GM12878 (cell line): ENCODE measurements at regions not wholly inside any gene's neighbourhood (a gene's known extent, or its start where the extent isn't known, plus 50 kb on each side); places are given as distances from the start of the nearest gene placed in this dataset.

Experiments used
- ATAC-seq: fragments of 200-7000 bp; cut with Tn5 transposase; 3 replicates; pipeline ENCODE4 v1.9.1; 2020; ENCODE audit warnings: mild to moderate bottlenecking, moderate library complexity
- BruUV-seq: library from RNA; stranded (reverse); fragments of 400-500 nt; replicated peaks from 2 replicates; lab custom pipeline; 2021; lab: Mats Ljungman, UMichigan
- CTCF ChIA-PET: fragments of 300-600 bp; sonication (Branson Sonifier 250); formaldehyde crosslinking; extraction: SDS; loops from one replicate; lab custom pipeline; 2021; ENCODE audit warnings: inconsistent platforms; lab: Yijun Ruan, JAX
- POLR2A ChIA-PET: fragments of 350-600 bp; formaldehyde crosslinking; extraction: SDS; loops from one replicate; lab custom pipeline; 2021; ENCODE audit warnings: inconsistent platforms; lab: Charles Lee
- RAD21 ChIA-PET: fragments of 300-600 bp; sonication (Branson Sonifier 250); formaldehyde crosslinking; loops from one replicate; lab custom pipeline; 2023; ENCODE audit warnings: antibody characterized with exemption; ENCODE audit not compliant: unreplicated experiment; lab: Charles Lee
- SMC1A ChIA-PET: fragments of 300-600 bp; sonication (Branson Sonifier 250); formaldehyde crosslinking; loops from one replicate; lab custom pipeline; 2023; ENCODE audit not compliant: unreplicated experiment, uncharacterized antibody; lab: Charles Lee
- DNase-seq: peaks from one replicate; pipeline ENCODE4 v3.0.0-alpha.2; 2011; ENCODE audit warnings: low read depth, low spot score
- FAIRE-seq: peaks from 3 replicates; lab custom pipeline; 2011; peaks lifted over from hg19 to GRCh38; lab: Jason Lieb, UNC
- H2AFZ ChIP-seq: 2 replicates; pipeline ENCODE4 v1.6.0; 2011; ENCODE audit warnings: low read depth, low read length, control low read depth; ENCODE audit not compliant: control insufficient read depth
- H3K27ac ChIP-seq: 2 replicates; pipeline ENCODE4 v1.5.1; 2011; ENCODE audit warnings: control low read depth; ENCODE audit not compliant: control insufficient read depth, insufficient read depth
- H3K27me3 ChIP-seq, 2 experiments: replicated peaks in 1 of 2; 2 replicates each; pipeline versions ENCODE4 v1.6.0 to v1.6.1; 2011; ENCODE audit warnings: low read length in 1 of 2; ENCODE audit not compliant: control insufficient read depth in 2 of 2, insufficient read depth in 2 of 2
- H3K36me3 ChIP-seq, 2 experiments: 2 replicates each; pipeline ENCODE4 v1.5.1; 2011; ENCODE audit warnings: low read length in 1 of 2; ENCODE audit not compliant: control insufficient read depth in 2 of 2, insufficient read depth in 2 of 2
- H3K4me1 ChIP-seq: 2 replicates; pipeline ENCODE4 v1.6.1; 2011; ENCODE audit warnings: mild to moderate bottlenecking, low read length, moderate library complexity, mixed read lengths; ENCODE audit not compliant: control insufficient read depth, insufficient read depth
- H3K4me2 ChIP-seq: 2 replicates; pipeline ENCODE4 v1.6.0; 2011; ENCODE audit warnings: control low read depth; ENCODE audit not compliant: control insufficient read depth, insufficient read depth
- H3K4me3 ChIP-seq: fragments of 200-600 bp; sonication (generic); 2 replicates; pipeline ENCODE4 v1.5.1; 2016
- H3K79me2 ChIP-seq: 2 replicates; pipeline ENCODE4 v1.6.0; 2011; ENCODE audit warnings: low read length; ENCODE audit not compliant: control insufficient read depth, insufficient read depth
- H3K9ac ChIP-seq: 2 replicates; pipeline ENCODE4 v1.8.0; 2011; ENCODE audit warnings: low read length, control low read depth, mixed read lengths; ENCODE audit not compliant: control insufficient read depth, insufficient read depth
- H3K9me3 ChIP-seq: replicated peaks from 3 replicates; pipeline ENCODE4 v1.5.1; 2011; ENCODE audit warnings: mild to moderate bottlenecking, low read length; ENCODE audit not compliant: control insufficient read depth, insufficient read depth
- H4K20me1 ChIP-seq: 2 replicates; pipeline ENCODE4 v1.6.0; 2011; ENCODE audit not compliant: control insufficient read depth, insufficient read depth
- ASH2L ChIP-seq: fragments of 300-600, 200-600 bp; sonication (generic); IDR thresholded peaks from 2 replicates; pipeline ENCODE4 v1.6.1; 2017; ENCODE audit warnings: low read depth, mild to moderate bottlenecking, borderline replicate concordance
- BCL11A ChIP-seq: IDR thresholded peaks from 2 replicates; pipeline ENCODE4 v1.6.1; 2011; ENCODE audit warnings: low read depth, low read length
- BHLHE40 ChIP-seq, 2 experiments: fragments of 450-650 bp in 1 of 2; IDR thresholded peaks; 2 replicates each; pipeline ENCODE4 v1.6.1; 2011 to 2017; ENCODE audit warnings: low read depth in 2 of 2, borderline replicate concordance in 1 of 2, improper control_type of control experiment in 1 of 2, low read length in 1 of 2, mild to moderate bottlenecking in 1 of 2
- CHD4 ChIP-seq: fragments of 200-600 bp; sonication (generic); IDR thresholded peaks from 2 replicates; pipeline ENCODE4 v1.6.1; 2016; ENCODE audit warnings: mild to moderate bottlenecking
- IRF3 ChIP-seq: fragments of 450-650 bp; IDR thresholded peaks from 2 replicates; pipeline ENCODE4 v1.6.1; 2014; ENCODE audit warnings: mild to moderate bottlenecking
- IRF4 ChIP-seq: IDR thresholded peaks from 2 replicates; pipeline ENCODE4 v1.6.1; 2011; ENCODE audit warnings: low read depth, low read length
- NFXL1 ChIP-seq: fragments of 450-650 bp; IDR thresholded peaks from 2 replicates; pipeline ENCODE4 v1.6.1; 2017; ENCODE audit warnings: antibody characterized with exemption, mild to moderate bottlenecking, borderline replicate concordance
- RAD51 ChIP-seq: fragments of 450-650 bp; IDR thresholded peaks from 2 replicates; pipeline ENCODE4 v1.6.1; 2016; ENCODE audit warnings: moderate library complexity, mild to moderate bottlenecking, inconsistent platforms
- RUNX3 ChIP-seq: IDR thresholded peaks from 2 replicates; pipeline ENCODE4 v1.6.1; 2012; ENCODE audit warnings: low read length, inconsistent platforms
- SP1 ChIP-seq: IDR thresholded peaks from one replicate; pipeline ENCODE4 v1.6.1; 2011; ENCODE audit warnings: low read depth, low read length
- SREBF1 ChIP-seq: IDR thresholded peaks from 2 replicates; pipeline ENCODE4 v1.6.1; 2012; ENCODE audit warnings: mild to moderate bottlenecking, low read length
- STAT1 ChIP-seq: fragments of 450-650 bp; conservative IDR thresholded peaks from 2 replicates; pipeline ENCODE4 v1.6.1; 2014; ENCODE audit warnings: antibody characterized with exemption, mild to moderate bottlenecking
- YBX1 ChIP-seq: fragments of 450-650 bp; IDR thresholded peaks from 2 replicates; pipeline ENCODE4 v1.6.1; 2016; ENCODE audit warnings: antibody characterized with exemption
- ZBTB33 ChIP-seq: fragments of 450-650 bp; IDR thresholded peaks from 2 replicates; pipeline ENCODE4 v1.6.1; 2017; ENCODE audit warnings: mild to moderate bottlenecking
- ZNF384 ChIP-seq: IDR thresholded peaks from 2 replicates; pipeline ENCODE4 v1.6.1; 2012; ENCODE audit warnings: low read depth, mild to moderate bottlenecking, low read length, improper control_type of control experiment, borderline replicate concordance
- ZZZ3 ChIP-seq: IDR thresholded peaks from 2 replicates; pipeline ENCODE4 v1.6.1; 2011; ENCODE audit warnings: low read depth; ENCODE audit not compliant: control insufficient read depth, insufficient read length
- in situ Hi-C: fragments of 300-500 bp; cut with MboI; formaldehyde crosslinking; loops from 9 replicates; pipeline ENCODE4 v1.14.3; 2018; ENCODE audit warnings: mixed read lengths
- intact Hi-C: fragments of 100-400 bp; cut with micrococcal nuclease; formaldehyde crosslinking; loops from one replicate; pipeline ENCODE4 v1.14.2; 2022; ENCODE audit not compliant: unreplicated experiment
- TF ChIP-seq, protein P1 (sequence below): fragments of 450-650 bp; IDR thresholded peaks from 2 replicates; pipeline ENCODE4 v1.6.1; 2018; ENCODE audit warnings: mild to moderate bottlenecking, low read depth, moderate library complexity; ENCODE audit not compliant: partially characterized antibody

DNA sequence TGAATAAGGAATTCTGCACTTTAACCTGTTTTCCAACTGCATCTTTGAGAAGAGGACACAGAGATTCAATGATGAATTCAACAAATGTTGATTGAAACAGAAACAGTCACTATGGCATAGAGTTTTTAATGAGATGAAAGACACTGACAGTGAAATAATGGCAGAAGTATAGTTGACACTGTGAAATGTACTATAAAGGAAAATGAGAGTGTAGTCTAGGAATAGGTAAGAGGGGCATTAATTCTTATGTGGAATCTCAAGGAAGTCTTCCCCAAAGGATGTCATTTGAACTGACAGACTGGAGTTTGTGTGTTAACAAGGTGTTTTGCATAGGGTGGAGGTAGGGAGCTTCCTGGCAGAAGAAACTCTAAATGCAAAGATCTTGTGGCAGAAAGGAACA, 566.2 kb downstream of the TDRD15 start:
- TF ChIP-seq ZNF384 = no peak
- no peak for TF ChIP-seq RAD51
- no peak for TF ChIP-seq STAT1
- TF ChIP-seq BCL11A = no peak
- TF ChIP-seq BHLHE40 (IDR thresholded peaks at IDR 0.05; ENCODE audit: borderline replicate concordance in 1 of 2, low read depth in 2 of 2, low read length in 1 of 2) = no peak
- no peak for TF ChIP-seq ZZZ3
- no peak for TF ChIP-seq ASH2L
- intact Hi-C loops = no loop called here
- H3K27ac ChIP-seq = no peak overlapping the region
- no peak overlapping the region for H3K9ac ChIP-seq
- H3K79me2 ChIP-seq = no peaks in the 10 kb centered on the region
- ChIA-PET SMC1A (no interaction called here), POLR2A (no interaction called here), CTCF (no interaction called here), RAD21 (no interaction called here)
- ATAC-seq (no peak), DNase-seq (no peak), FAIRE-seq (no peak)
- no peak overlapping the region for H3K4me3 ChIP-seq
- no peak overlapping the region for H2AFZ ChIP-seq
- no peaks in the 10 kb centered on the region for H3K36me3 ChIP-seq
- H3K9me3 ChIP-seq = no peaks in the 10 kb centered on the region
- no peaks in the 10 kb centered on the region for H4K20me1 ChIP-seq
- H3K27me3 ChIP-seq = no peaks in the 10 kb centered on the region
- in situ Hi-C loops = no loop called here
- no peak overlapping the region for H3K4me2 ChIP-seq
- no peaks in the 10 kb centered on the region for H3K4me1 ChIP-seq
- no TSS peak for BruUV-seq

GRCh38 chr2:21693081-21693480, 569.3 kb downstream of the TDRD15 start:
- FAIRE-seq (no peak), ATAC-seq (no peak), DNase-seq (no peak)
- SMC1A ChIA-PET = no interaction called here
- BruUV-seq = no TSS peak
- Histone ChIP-seq H3K27ac (no peak overlapping the region), H3K9me3 (no peaks in the 10 kb centered on the region), H2AFZ (no peak overlapping the region), H3K4me1 (no peaks in the 10 kb centered on the region), H4K20me1 (no peaks in the 10 kb centered on the region), H3K79me2 (no peaks in the 10 kb centered on the region), H3K4me3 (no peak overlapping the region), H3K27me3 (no peaks in the 10 kb centered on the region), H3K4me2 (no peak overlapping the region), H3K36me3 (no peaks in the 10 kb centered on the region), H3K9ac (no peak overlapping the region)
- CTCF ChIA-PET = no interaction called here
- intact Hi-C loops = no loop called here
- POLR2A ChIA-PET = no interaction called here
- RAD21 ChIA-PET = no interaction called here
- in situ Hi-C loops = no loop called here
- no peak for TF ChIP-seq CHD4
- TF ChIP-seq SREBF1 = no peak
- TF ChIP-seq SP1 = no peak
- TF ChIP-seq ZBTB33 = no peak
- TF ChIP-seq, protein P1, sequence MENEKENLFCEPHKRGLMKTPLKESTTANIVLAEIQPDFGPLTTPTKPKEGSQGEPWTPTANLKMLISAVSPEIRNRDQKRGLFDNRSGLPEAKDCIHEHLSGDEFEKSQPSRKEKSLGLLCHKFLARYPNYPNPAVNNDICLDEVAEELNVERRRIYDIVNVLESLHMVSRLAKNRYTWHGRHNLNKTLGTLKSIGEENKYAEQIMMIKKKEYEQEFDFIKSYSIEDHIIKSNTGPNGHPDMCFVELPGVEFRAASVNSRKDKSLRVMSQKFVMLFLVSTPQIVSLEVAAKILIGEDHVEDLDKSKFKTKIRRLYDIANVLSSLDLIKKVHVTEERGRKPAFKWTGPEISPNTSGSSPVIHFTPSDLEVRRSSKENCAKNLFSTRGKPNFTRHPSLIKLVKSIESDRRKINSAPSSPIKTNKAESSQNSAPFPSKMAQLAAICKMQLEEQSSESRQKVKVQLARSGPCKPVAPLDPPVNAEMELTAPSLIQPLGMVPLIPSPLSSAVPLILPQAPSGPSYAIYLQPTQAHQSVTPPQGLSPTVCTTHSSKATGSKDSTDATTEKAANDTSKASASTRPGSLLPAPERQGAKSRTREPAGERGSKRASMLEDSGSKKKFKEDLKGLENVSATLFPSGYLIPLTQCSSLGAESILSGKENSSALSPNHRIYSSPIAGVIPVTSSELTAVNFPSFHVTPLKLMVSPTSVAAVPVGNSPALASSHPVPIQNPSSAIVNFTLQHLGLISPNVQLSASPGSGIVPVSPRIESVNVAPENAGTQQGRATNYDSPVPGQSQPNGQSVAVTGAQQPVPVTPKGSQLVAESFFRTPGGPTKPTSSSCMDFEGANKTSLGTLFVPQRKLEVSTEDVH = no peak
- no peak for TF ChIP-seq ZZZ3
- no peak for TF ChIP-seq IRF4
- TF ChIP-seq RUNX3 = no peak
- TF ChIP-seq IRF3 = no peak
- no peak for TF ChIP-seq NFXL1
- TF ChIP-seq YBX1 = no peak
